Ramos (cell line): ENCODE measurements at regions not wholly inside any gene's neighbourhood (a gene's known extent, or its start where the extent isn't known, plus 50 kb on each side); places are given as distances from the start of the nearest gene placed in this dataset.

Experiments used
- in situ Hi-C: fragments of 300-500 bp; cut with MboI; formaldehyde crosslinking; loops from one replicate; pipeline ENCODE4 v1.14.3; 2022; ENCODE audit warnings: low sequenced_read_pairs; ENCODE audit not compliant: unreplicated experiment

DNA sequence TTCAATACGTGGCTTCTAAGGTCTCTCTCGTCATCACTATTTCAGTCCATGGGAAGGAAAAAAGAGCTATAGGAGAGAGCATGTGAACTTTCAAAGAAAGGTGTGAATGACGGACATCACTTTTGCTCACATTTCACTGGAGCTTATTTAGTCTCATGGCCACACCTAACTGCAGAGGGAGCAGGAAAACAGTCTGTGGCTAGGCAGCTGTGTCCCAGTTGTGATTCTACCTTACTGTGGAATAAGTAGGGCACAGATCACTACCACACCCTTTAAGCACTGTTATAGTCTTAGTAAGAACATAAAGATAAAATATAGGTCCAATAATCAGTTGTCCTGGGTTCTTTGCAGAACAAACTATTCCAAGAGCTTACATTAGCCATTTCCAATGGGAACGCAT, 192.9 kb downstream of the NRIP1 start:
- in situ Hi-C loops, result no loop called here

DNA sequence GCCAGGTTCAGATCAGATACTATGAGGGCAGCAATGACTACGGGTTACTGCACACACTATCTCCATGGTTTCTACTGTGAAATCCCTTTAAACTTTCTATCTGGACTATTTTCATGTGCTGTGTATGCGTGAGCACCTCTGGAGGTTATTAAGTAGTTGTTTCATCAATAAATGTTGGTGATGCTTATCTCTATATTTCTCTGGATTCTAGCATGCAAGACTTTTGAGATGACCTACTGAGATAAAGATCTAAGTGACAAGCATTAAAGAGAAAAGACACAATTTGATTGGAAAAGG, 194.0 kb downstream of the NRIP1 start:
- in situ Hi-C loops, result no loop called here

DNA sequence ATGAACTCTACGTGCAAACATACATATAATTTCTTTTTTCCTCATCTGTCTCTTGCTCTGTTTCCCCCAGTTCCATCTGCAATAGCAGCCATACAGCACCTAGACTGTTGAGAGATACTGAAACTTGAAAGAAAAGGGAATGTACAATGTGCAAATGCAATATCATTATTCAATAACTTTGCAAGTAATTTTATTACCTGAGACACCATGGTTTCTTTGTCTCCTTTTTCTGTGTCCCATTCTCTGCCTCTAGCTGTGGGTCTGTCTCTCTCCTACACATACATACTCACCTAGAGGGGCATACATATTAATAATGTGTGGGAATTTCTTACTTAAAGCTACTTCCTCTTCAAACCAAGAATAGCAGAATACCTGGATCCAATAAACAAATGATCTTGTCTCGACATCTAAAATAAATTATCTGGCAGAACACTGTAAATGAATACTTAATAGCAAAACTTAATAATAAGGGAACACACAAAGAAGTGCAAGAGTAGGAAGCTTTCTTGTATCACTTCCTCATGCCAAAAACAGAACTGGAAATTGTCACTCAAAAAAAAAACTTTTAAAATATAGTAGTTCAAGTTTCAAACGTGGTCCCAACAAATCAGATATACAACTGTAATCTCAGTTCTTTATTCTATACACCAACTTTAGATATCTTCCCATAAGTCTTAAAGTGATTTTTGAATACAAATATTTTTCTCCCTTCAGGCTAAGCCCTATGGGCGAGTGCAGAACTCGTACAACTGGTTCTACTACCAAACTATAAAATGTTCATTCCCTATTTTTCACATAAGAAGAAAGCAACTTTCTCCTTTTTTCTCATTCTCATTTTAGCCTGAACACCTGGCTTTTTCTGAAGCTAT, 194.6 kb downstream of the NRIP1 start:
- in situ Hi-C loops, result no loop called here

DNA sequence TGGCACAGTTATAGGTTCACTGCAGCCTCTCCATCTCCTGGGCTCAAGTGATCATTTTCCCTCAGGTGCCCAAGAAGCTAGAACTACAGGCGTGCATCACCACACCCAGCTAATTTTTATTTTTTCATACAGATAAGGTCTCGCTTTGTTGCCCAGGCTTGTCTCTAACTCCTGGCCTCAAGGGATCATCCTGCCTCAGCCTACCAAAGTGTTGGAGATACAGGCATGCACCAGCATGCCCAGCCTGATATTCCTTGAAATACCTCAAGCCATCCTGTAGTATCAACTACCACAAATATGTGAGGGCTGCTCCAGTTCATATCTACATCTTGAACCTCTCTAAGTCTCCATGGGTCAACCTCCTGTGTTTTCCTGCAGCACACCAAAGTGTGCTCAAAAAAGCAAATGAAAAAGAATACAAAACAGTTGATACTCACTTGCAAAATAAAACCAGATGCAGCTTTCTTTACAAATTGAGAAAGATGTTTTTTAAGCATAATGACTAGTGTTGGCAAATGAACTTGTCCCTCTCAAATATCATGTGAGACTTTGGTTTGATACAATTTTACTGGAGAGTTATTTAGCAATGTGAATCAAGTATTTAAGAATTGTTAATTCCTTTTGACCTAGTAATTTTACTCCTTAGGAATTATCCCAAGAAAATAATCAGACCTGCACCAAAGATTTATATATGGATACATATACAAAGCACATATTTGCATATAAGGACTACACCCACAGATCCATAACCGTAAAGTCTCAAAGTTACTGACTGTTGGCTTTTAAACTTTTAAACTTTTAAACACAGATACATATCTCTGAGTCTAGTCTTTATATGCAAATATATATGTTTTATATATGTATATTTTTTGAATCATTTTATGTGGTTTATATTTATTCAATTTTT, 197.7 kb downstream of the NRIP1 start:
- in situ Hi-C loops, result no loop called here

DNA sequence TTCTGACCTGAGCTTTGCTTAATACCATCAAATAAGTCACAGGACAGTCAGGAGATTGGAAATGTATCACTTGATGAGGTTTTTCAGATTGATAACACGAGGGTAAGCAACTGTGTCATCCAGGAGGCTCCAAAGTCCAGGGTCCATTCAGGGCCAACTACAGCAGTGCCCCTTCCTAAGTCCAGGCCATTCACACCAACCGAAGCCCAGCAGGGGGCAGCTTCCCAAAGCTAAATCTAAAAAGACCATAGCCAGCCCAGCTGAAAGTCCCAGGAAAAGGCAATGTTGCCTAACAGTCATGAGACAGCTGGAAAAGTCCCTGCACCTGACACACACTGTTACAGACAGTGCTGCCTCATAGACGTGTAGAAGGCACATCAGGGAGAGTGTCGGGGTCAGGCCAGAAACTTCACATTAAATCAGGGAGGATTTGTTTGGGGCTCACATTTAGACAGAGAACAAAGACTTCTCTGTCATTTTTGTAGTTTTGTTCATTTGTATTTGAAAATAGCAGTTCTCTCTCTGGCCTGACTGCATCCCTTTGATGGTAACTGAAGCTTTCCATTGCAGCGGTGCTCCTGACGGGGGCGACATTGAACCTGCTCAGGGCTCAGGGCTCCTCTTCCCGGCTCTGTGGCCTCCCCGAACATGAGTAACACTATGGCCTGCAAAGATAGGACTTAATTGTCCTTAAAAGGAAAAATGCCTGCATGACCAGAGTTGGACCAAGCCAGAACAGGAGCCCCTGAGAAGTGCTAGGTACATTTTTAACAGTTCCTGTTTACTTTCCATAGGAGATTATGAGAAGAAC, 200.4 kb downstream of the NRIP1 start:
- in situ Hi-C loops, result no loop called here

GRCh38 chr21:14863745-14864210, 201.0 kb downstream of the NRIP1 start:
- in situ Hi-C loops, result no loop called here

GRCh38 chr21:14862794-14863720, 201.7 kb downstream of the NRIP1 start:
- in situ Hi-C loops, result no loop called here

DNA sequence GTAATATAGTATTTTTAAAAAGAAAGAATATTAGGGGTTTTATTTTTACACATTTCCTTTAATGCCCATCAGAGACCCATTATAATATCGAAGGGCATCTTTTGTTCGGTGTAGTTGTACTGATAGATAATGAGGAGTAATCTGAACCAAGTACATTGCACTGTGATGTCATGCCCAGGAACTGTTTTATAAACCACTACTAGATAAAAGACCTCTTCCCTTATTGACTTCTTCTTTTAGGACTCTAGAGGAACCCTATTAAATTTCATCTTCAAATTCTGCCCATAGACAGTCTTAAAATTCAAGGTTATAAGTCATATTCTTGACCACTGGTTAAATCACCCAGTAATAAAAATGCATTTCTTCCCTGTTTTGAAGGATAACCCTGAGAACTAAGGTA, 206.5 kb downstream of the NRIP1 start:
- in situ Hi-C loops, result no loop called here

DNA sequence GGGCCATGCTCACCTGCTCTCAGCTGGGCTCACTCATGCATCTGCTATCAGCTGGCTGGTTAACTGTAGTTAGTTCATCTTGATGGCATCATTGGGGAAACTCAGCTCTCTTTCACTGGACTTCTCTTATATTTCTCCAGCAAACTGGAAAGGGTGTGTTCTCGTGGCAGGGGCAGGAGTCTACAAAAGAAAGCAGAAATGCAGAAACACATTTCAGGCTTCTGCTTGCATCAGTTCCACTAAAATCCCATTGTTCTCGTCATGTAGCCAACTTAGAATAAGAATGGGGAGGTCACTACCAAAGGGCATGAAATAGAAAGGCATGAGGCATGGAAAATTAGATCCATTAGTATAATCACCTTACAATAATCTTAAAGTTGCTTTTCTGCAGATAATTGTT, 207.3 kb downstream of the NRIP1 start:
- in situ Hi-C loops, result no loop called here

DNA sequence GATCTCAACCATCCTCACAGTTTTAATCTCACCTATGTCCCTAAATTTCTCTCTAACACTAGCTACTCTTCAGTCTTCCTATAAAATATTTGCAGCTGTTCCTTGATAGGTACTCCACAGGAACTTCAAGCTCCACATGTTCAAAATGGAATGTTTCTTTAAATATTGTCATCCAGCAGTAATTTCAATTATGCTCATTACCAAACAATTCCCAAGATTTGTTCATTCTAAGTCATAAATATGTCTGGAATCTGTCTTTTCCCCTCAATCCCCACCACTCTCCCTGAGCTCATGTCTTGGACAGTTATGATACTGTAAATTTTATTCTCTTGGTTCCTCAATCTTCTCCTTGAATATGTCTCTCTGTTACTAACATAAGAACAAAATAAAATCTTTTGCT, 214.4 kb downstream of the NRIP1 start:
- in situ Hi-C loops, result no loop called here

DNA sequence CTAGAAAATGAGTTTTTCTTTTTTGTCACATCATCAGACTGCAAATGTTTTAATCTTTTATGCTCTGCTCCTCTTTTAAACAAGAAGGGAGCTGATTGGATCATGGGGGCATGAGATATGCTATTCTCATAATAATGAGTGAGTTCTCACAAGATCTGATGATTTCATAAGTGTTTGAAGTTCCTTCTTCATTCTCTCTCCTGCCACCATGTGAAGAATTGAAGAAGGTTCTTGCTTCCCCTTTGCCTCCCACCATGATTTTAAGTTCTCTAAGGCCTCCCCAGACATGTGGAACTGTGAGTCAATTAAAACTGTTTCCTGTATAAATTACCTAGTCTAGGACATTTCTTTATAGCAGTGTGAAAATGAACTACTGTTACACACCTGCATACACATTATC, 218.2 kb downstream of the NRIP1 start:
- in situ Hi-C loops, result no loop called here

DNA sequence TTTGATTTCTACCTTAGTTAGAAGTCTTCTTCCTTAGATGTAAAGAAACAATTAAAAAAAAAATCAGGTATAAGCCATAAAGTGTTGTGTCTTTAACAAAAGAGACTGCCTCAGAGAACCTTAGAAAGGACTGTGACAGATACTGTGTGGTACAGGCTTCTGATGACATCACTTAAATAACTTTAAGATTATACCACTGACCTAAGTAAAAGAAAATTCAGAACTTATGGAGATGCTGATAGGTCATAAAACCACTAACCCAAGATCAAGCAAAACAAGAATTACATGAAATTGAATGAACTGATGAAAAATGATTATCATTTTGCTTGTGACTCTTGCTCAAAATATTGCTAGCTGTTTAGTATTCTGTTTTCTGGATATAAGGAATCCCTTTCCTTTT, 220.8 kb downstream of the NRIP1 start:
- in situ Hi-C loops, result no loop called here

DNA sequence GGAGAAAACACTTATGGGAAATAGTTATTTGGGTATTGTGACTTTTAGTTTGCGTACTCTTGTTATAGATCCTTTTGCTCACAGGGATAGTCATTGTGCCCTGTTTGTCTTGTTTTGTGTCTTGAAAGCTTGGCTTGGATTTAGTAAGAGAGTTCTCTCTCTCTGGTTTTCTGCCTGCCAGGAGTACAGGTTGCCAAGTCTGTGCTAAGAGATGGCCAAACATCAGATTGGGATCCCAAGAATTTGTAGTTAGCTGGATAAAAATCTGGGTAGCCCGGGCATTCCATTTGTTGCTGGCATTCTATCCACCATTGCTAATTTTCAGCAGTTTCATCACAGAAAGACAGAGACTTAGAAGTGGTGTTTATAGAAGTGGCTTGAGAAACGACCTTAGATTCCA, 222.2 kb downstream of the NRIP1 start:
- in situ Hi-C loops, result no loop called here

DNA sequence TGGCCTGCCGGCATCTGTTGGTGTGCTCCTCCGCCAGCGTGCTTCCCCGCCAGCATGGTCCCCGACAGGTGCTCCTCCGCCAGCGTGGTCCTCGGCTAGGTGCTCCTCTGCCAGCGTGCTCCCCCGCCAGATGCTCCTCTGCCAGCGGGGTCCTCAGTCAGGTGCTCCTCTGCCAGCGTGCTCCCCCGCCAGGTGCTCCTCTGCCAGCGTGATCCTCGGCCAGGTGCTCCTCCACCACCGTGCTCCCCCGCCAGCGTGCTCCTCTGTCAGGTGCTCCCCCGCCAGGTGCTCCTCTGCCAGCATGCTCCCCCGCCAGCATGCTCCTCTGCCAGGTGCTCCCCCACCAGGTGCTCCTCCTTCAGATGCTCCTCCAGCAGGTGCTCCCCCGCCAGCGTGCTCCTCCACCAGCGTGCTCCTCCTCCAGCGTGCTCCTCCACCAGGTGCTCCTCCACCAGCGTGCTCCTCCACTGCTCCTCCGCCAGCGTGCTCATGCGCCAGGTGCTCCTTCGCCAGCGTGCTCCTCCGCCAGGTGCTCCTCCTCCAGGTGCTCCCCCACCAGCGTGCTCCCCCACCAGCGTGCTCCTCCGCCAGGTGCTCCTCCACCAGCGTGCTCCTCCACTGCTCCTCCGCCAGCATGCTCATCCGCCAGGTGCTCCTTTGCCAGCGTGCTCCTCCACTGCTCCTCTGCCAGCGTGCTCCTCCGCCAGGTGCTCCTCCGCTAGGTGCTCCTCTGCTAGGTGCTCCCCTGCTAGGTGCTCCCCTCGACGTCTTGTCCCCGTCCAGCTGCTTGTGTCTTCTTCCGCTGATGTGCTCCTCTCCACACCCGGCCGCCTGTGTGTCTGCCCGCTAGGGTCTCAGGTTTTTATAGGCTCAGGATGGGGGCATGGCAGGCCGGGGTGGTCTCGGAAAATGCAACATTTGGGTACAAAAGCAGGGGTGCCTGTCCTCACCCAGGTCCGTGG, 223.0 kb downstream of the NRIP1 start:
- in situ Hi-C loops, result no loop called here

GRCh38 chr21:14838400-14838799, 226.4 kb downstream of the NRIP1 start:
- in situ Hi-C loops, result no loop called here

DNA sequence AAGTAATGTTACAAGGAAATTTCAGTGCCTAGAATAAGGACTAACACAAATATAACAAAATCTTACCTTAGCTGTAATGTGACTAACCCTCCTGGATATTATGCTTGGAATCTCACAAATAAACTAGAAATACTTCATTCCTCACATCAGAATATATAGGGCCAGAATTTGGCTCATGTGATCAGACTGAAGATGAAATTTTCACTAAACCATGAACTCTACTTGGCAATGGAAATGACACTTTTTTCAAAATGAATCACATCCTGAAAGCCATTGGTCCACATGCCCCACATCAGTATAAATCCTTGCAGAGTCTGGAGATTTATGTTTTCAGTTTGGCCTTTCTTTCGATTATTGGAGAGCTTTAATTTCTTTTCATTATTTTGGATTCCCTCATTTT, 227.8 kb downstream of the NRIP1 start:
- in situ Hi-C loops, result no loop called here

- in situ Hi-C loops, result no loop called here
Observed at GRCh38 chr21:14833666-14834351, 231.0 kb downstream of the NRIP1 start.

DNA sequence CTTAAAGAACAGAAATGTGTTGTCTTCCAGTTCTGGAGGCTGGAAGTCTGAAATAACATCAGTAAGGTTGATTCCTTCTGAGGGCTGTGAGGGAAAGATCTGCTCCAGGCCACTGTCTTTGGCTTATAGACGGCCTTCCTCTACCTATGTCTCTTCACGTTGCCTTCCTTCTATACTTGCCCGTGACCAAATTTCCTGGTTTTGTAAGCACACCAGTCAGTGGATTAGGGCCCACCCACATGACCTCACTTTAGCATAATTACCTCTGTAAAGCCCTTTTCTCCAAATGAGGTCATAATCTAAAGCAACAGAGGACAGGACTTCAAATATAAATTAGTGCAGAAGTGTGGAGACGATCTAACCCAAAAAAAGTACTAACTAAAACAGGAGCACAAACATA, 231.6 kb downstream of the NRIP1 start:
- in situ Hi-C loops, result no loop called here
